GM13976 (cell line): ENCODE measurements at regions not wholly inside any gene's neighbourhood (a gene's known extent, or its start where the extent isn't known, plus 50 kb on each side); places are given as distances from the start of the nearest gene placed in this dataset.
A peak's percentile ranks its signal among the peaks of the same experiment; 100 is the strongest.

ENCODE experiments used
- DNase-seq: peaks from one replicate; pipeline ENCODE4 v3.0.0; 2012; ENCODE audit warnings: low spot score
- in situ Hi-C: fragments of 300-500 bp; cut with MboI; formaldehyde crosslinking; loops from one replicate; pipeline ENCODE4 v1.12.0; 2022; ENCODE audit warnings: low sequenced_read_pairs, mixed read lengths, inconsistent platforms; ENCODE audit not compliant: unreplicated experiment
- TF ChIP-seq, protein P1 (sequence below): IDR thresholded peaks from 2 replicates; pipeline ENCODE4 v1.5.1; 2012; ENCODE audit warnings: borderline replicate concordance, mild to moderate bottlenecking; ENCODE audit not compliant: insufficient read depth; ENCODE audit errors: extremely low read depth, missing control alignments, control extremely low read depth

DNA sequence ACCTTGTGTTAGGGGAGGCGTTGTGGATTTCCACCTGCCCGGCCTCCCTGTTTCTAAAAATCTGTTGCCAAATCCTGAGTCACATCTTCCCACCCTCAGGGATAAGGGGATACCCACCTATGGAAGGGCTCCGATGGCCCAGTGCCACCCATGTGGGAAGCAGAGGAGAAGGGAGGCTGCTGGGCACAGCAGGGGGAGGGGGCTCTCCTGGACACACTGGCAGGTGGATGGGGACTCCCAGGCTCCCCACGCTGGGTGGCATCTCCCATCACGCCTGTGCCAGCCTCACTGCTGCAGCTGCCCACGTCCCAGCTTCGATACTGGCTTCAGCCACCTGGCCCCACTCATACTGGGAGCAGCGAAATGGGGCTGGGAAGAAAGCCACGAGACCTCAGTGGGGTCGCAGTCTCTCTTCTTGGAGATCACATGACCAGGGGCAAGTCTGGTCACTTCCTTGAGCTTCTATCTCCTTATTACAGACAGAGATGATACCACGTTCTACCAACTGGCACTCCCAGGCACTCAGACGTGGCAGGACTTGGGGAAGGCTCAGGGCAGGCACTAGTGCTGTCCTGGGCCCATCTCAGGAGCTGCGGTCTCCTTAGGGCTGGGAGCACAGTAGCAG is 72.2 kb downstream of the PITPNM2 start:
- TF ChIP-seq, protein P1, sequence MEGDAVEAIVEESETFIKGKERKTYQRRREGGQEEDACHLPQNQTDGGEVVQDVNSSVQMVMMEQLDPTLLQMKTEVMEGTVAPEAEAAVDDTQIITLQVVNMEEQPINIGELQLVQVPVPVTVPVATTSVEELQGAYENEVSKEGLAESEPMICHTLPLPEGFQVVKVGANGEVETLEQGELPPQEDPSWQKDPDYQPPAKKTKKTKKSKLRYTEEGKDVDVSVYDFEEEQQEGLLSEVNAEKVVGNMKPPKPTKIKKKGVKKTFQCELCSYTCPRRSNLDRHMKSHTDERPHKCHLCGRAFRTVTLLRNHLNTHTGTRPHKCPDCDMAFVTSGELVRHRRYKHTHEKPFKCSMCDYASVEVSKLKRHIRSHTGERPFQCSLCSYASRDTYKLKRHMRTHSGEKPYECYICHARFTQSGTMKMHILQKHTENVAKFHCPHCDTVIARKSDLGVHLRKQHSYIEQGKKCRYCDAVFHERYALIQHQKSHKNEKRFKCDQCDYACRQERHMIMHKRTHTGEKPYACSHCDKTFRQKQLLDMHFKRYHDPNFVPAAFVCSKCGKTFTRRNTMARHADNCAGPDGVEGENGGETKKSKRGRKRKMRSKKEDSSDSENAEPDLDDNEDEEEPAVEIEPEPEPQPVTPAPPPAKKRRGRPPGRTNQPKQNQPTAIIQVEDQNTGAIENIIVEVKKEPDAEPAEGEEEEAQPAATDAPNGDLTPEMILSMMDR: no peak
- in situ Hi-C loops: no loop called here
- DNase-seq: no peak

DNA sequence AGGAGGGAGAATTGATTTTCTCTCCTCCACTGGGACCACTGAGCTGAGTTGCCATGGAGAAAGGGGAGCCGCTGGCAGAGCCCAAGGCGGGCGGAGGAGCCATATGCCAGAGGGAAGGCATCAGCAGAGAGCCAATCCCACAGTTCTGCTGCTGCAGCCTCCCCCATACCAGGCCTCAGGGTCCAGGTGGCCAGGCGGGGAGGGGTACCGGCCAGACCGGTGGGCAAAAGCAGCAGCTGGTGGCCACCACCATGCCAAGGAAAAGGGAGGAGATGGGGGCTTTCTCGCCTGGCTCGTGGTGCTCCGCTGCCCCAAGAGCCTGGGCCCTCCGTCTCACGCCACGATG is 72.8 kb downstream of the PITPNM2 start:
- DNase-seq: no peak
- TF ChIP-seq, protein P1: no peak
- in situ Hi-C loops: no loop called here

DNA sequence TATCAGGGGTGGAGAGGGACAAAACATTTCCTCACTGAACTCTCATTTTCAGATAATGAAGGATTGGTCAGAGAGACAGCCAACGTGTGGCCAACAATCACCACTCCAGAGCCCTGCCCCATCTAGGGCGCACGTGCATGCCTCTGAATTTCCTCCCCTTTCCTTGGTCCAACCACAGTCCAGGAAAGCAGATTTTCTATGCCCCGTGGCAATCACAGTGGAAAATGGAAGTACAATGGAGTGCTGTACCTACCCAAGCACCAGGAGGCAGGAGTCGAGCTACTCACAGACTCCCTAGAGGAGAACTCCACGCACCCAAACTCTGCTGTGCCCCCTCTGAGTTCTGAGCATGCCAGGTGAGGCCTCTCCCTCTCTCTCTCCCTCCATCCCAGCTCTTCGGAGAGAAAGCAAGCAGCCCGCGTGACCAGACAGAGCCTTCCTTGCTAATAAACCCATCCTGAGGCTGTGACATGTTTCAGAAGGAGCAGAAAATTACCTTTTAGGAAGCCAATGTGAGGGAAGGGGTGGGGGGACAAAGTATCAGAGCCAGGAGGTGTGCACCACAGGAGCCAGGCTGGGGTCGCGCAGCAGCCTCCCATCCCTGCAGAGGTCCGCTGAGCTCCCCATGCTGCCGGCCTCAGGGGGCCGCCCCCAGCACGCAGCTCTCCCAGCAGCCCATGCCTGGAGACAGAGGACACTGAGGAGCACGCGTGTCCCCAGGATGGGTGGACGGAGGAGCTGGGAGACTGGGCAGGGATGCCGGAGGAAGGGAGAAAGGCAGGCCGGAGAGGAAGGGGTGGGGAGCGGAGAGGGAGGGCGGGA is 73.4 kb downstream of the PITPNM2 start:
- TF ChIP-seq, protein P1: no peak
- DNase-seq: no peak
- in situ Hi-C loops: no loop called here

DNA sequence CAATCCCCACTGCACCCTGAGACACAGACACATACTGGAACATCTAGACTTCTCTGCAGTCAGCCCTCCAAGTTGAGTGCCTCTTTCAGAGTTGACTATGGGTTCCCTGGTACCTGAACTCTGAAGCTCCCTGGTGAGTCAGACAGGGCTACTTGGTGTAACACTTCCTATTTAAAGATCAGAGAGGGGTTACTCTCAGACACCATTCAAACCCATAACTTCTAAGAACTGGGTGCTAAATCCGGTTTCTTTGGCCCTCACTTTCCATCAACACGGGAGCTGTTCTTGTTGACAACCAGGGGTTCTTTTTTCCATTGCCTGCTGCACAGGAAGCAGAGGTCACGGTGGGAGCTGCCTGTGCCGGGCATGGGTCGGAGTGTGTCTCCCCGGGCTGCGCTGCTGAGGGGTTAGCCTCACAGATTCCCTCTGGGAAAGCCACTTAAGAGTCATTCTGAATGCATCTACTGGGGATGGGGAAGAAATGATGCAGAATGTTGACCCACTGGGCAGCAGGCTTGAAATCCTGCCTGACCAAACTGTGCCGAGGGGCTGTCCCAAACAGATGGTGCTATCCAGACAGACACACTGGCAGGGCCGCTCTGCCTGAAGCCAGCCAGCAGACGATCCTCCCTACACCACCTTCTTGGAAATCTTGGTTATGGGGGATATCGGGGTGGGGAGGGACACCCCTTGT is 74.1 kb downstream of the PITPNM2 start:
- TF ChIP-seq, protein P1: no peak
- peak; percentile 69 for DNase-seq
- in situ Hi-C loops: no loop called here

DNA sequence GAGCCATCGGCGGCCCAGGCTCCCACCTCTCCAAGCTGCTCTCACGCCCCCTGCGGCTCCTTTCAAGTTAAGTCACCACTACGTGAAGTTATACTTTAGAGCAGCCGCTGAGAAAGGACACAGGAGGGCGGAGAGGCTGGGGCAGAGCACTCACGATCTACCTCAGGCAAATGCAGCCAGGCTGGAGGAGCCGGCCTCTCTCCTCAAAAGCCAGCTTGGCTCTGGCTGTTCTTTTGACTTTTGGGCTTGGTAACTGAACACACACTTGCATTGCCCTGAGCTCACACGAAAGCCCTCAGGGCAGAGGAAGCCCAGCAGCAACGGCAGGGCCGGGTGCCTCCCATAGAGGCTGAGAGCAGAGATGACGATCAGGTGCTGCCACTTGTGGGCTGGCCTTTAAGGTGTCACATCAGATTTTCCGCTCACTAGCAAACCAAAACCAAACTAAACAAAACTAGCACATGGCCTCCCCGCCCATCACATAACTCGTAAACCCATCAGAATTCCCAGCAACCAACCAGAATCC is 75.2 kb downstream of the PITPNM2 start:
- TF ChIP-seq, protein P1: no peak
- peak; percentile 74 for DNase-seq
- in situ Hi-C loops: no loop called here

DNA sequence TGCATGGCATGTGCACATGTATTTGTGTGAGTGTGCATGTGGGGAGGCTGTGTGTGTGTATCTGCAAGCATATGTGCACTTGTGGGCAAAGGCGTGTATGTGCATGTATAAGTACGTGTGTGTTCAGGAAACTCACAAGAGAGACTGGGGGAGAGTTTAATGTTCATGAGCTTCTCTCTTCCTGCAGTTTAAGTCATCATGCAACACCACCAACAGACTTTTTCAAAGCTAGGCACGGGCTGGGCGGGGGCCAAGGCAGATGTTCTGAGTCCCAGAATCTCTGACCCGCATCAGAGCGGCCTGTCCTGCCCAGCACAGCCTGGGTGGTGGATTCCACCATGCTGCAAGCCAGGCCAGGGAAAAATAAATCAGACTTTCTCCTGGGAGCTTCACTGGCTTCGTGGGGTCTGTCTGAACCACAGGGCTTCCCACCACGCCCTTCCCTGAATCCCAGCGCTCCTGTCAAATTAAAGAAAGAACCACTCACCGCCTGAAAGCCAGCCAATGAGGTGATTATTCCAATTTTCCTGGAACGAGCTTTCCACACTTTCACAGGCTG is 75.7 kb downstream of the PITPNM2 start:
- TF ChIP-seq, protein P1: no peak

More for the DNA sequence above, 75.7 kb downstream of the PITPNM2 start:
- no peak for DNase-seq
- in situ Hi-C loops: no loop called here
